Endothelial cell of umbilical vein (primary cell): ENCODE measurements at regions not wholly inside any gene's neighbourhood (a gene's known extent, or its start where the extent isn't known, plus 50 kb on each side); places are given as distances from the start of the nearest gene placed in this dataset.

ENCODE experiments used
- BruUV-seq: library from RNA; stranded (reverse); fragments of 400-500 nt; replicated peaks from 2 replicates; lab custom pipeline; 2021; lab: Mats Ljungman, UMichigan
- CTCF ChIA-PET: fragments of 300-600, 350-600 bp; sonication (Branson Sonifier 250); formaldehyde crosslinking; loops from one replicate; lab custom pipeline; 2021; ENCODE audit warnings: antibody characterized with exemption, inconsistent platforms; lab: Charles Lee
- POLR2A ChIA-PET: fragments of 300-600, 350-600 bp; sonication (Branson Sonifier 250); formaldehyde crosslinking; loops from one replicate; lab custom pipeline; 2021; ENCODE audit warnings: antibody characterized with exemption, inconsistent platforms; lab: Charles Lee
- DNase-seq: peaks from one replicate; pipeline ENCODE4 v3.0.0-alpha.2; 2011; ENCODE audit warnings: low read depth, low spot score
- FAIRE-seq: peaks from 2 replicates; lab custom pipeline; 2011; peaks lifted over from hg19 to GRCh38; lab: Jason Lieb, UNC
- H2AFZ ChIP-seq: 2 replicates; pipeline ENCODE4 v1.6.0; 2012; ENCODE audit warnings: low read depth, low read length, control low read depth, inconsistent platforms
- H3K27ac ChIP-seq: 2 replicates; pipeline ENCODE4 v1.5.1; 2011; ENCODE audit warnings: low read depth, mild to moderate bottlenecking, control low read depth, low read length, moderate library complexity; ENCODE audit not compliant: insufficient read depth
- H3K27me3 ChIP-seq, 2 experiments: 2 replicates each; pipeline versions ENCODE4 v1.6.0 to v1.6.1; 2011; ENCODE audit warnings: low read length in 2 of 2, mixed read lengths in 1 of 2; ENCODE audit not compliant: control insufficient read depth in 2 of 2, insufficient read depth in 2 of 2
- H3K36me3 ChIP-seq, 2 experiments: 2 replicates in 1 of 2; 3 replicates in 1 of 2; pipeline ENCODE4 v1.5.1; 2011; ENCODE audit warnings: low read length in 2 of 2, mild to moderate bottlenecking in 1 of 2, moderate library complexity in 1 of 2; ENCODE audit not compliant: control insufficient read depth in 2 of 2, insufficient read depth in 2 of 2; ENCODE audit errors: extremely low read depth in 1 of 2
- H3K4me1 ChIP-seq: 3 replicates; pipeline ENCODE4 v1.5.1; 2011; ENCODE audit warnings: mild to moderate bottlenecking, low read length; ENCODE audit not compliant: control insufficient read depth, insufficient read depth; ENCODE audit errors: extremely low read depth
- H3K4me2 ChIP-seq: 2 replicates; pipeline ENCODE4 v1.6.1; 2011; ENCODE audit warnings: low read length, control low read depth, mixed read lengths; ENCODE audit not compliant: insufficient read depth
- H3K4me3 ChIP-seq, 3 experiments: fragments of 200-600 bp in 1 of 3; sonication (generic), shearing (Covaris generic) in 1 of 3; replicated peaks in 1 of 3; 2 replicates each; pipeline ENCODE4 v1.5.1; 2011 to 2016; ENCODE audit warnings: control low read depth in 3 of 3, low read length in 3 of 3, mild to moderate bottlenecking in 2 of 3, inconsistent platforms in 1 of 3, low read depth in 1 of 3, moderate library complexity in 1 of 3; ENCODE audit not compliant: insufficient read depth in 1 of 3
- H3K79me2 ChIP-seq: 2 replicates; pipeline ENCODE4 v1.6.0; 2012; ENCODE audit warnings: low read length, inconsistent platforms; ENCODE audit not compliant: control insufficient read depth, insufficient read depth
- H3K9ac ChIP-seq: replicated peaks from 2 replicates; pipeline ENCODE3; 2011; ENCODE audit warnings: low read length, control low read depth; ENCODE audit not compliant: insufficient read depth; ENCODE audit errors: extremely low read depth
- H3K9me1 ChIP-seq: replicated peaks from 3 replicates; pipeline ENCODE4 v1.6.0; 2011; ENCODE audit warnings: mild to moderate bottlenecking, low read length; ENCODE audit not compliant: control insufficient read depth, insufficient read depth; ENCODE audit errors: extremely low read depth
- H3K9me3 ChIP-seq: replicated peaks from 2 replicates; pipeline ENCODE4 v1.5.1; 2012; ENCODE audit warnings: low read length, inconsistent platforms; ENCODE audit not compliant: control insufficient read depth, insufficient read depth
- H4K20me1 ChIP-seq: replicated peaks from 2 replicates; pipeline ENCODE3; 2011; ENCODE audit warnings: mild to moderate bottlenecking, low read length; ENCODE audit not compliant: control insufficient read depth, insufficient read depth; ENCODE audit errors: extremely low read depth
- FOS ChIP-seq: IDR thresholded peaks from 2 replicates; pipeline ENCODE4 v1.6.1; 2011; ENCODE audit warnings: mild to moderate bottlenecking, low read length, moderate library complexity, borderline replicate concordance; ENCODE audit not compliant: insufficient read depth
- GATA2 ChIP-seq: IDR thresholded peaks from 2 replicates; pipeline ENCODE4 v1.7.0; 2011; ENCODE audit warnings: low read depth, mild to moderate bottlenecking, moderate library complexity, mixed read lengths, low read length; ENCODE audit not compliant: insufficient read length, insufficient read depth
- JUN ChIP-seq: IDR thresholded peaks from 2 replicates; pipeline ENCODE4 v1.6.1; 2011; ENCODE audit warnings: borderline replicate concordance, low read depth; ENCODE audit not compliant: insufficient read length, insufficient read depth
- MYC ChIP-seq: IDR thresholded peaks from one replicate; pipeline ENCODE4 v1.6.1; 2011; ENCODE audit warnings: mild to moderate bottlenecking, low read depth, low read length
- POLR2A ChIP-seq: IDR thresholded peaks from 2 replicates; pipeline ENCODE4 v1.6.1; 2012; ENCODE audit warnings: low read depth, mild to moderate bottlenecking, control low read depth, low read length
- POLR2AphosphoS5 ChIP-seq: IDR thresholded peaks from 2 replicates; pipeline ENCODE4 v1.6.1; 2012; ENCODE audit warnings: low read depth, mild to moderate bottlenecking, control low read depth, low read length, moderate library complexity; ENCODE audit not compliant: insufficient read depth
- dilution Hi-C: fragments of 300-500 bp; cut with MboI; formaldehyde crosslinking; loops from one replicate; pipeline ENCODE4 v1.15.0; 2019; ENCODE audit warnings: low sequenced_read_pairs; ENCODE audit not compliant: extremely low pct_ligation_motif_present
- intact Hi-C: fragments of 100-400 bp; cut with micrococcal nuclease; formaldehyde crosslinking; loops from one replicate; pipeline ENCODE4 v1.10.0; 2022
- TF ChIP-seq, protein P1 (sequence below), 2 donors: IDR thresholded peaks; 1 replicate in 1 of 2; 2 replicates in 1 of 2; pipeline ENCODE4 v1.5.1; 2011; ENCODE audit warnings: low read length in 2 of 2, mild to moderate bottlenecking in 2 of 2, moderate library complexity in 2 of 2, control low read depth in 1 of 2, inconsistent platforms in 1 of 2, low read depth in 1 of 2; ENCODE audit not compliant: insufficient read depth in 1 of 2; ENCODE audit errors: extremely low read depth in 1 of 2
- TF ChIP-seq, protein P2 (sequence below): IDR thresholded peaks from 2 replicates; pipeline ENCODE4 v1.6.1; 2011; ENCODE audit not compliant: insufficient read depth, insufficient read length

DNA sequence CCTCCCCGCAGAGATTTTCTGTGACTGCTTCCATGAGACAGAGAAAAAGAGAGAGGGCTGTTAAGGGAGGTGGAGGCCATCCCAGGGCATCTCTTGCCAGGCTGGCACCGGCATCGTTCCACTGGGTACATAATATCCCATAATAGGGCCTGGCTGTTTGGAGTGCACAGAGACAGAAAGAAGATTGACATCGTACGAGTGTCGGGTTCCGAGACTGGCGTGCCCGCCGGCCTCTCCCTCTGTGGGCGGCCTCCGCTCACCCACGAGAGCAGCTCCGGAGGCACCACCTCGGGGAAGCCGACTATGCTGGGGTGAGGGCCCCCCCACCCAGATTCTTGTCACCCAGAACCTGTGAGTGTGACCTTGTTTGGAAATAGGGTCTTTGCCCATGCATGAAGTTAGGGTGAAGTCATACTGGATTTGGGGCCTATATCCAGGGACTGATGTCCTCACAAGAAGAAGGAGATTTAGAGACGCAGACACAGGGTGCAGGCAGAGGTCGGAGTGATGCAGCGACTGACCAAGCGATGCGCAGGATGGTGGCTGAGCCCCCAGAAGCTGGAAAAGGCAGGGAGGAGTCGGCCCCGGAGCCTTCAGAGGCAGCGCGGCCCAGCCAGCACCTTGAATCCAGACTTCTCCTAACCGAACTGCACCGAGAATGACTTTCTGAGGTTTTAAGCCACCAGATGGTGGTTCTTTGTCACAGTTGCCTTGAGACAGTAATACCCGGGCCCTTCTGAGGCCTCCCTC lies 101.8 kb upstream of the CIBAR2 start:
- FAIRE-seq: no peak
- no TSS peak for BruUV-seq

DNA sequence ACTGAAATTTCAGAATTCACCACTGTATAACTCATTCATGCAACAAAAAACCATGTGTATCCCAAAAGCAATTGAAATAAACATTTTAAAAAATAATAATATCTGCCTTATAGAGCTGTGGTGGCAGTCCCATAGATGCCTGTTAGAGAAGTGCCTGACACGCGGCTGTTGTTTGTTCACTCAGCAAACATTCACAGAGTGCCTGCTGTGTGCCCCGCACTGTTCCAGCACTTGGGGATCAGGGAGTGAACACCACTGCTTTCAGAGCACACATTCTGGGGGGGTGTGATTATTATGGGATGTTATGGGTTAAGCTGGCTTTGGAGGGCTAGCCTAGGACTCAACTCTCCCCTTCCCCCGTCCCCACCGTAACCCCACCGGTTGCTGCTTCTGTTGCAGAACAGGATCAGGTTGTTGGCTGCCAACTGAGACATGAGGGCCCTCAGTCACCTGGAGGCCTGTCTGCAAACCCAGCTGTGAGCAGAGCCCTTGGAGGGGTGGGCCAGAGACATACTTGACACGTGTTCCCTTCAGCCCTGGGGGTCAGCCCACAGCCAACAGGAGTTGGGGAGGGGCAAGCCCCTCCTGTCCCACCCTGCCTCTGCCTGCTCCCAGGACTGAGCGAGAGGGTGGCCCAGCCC lies 103.3 kb upstream of the CIBAR2 start:
- TF ChIP-seq MYC (no peak), POLR2AphosphoS5 (no peak)
- TF ChIP-seq, protein P1, sequence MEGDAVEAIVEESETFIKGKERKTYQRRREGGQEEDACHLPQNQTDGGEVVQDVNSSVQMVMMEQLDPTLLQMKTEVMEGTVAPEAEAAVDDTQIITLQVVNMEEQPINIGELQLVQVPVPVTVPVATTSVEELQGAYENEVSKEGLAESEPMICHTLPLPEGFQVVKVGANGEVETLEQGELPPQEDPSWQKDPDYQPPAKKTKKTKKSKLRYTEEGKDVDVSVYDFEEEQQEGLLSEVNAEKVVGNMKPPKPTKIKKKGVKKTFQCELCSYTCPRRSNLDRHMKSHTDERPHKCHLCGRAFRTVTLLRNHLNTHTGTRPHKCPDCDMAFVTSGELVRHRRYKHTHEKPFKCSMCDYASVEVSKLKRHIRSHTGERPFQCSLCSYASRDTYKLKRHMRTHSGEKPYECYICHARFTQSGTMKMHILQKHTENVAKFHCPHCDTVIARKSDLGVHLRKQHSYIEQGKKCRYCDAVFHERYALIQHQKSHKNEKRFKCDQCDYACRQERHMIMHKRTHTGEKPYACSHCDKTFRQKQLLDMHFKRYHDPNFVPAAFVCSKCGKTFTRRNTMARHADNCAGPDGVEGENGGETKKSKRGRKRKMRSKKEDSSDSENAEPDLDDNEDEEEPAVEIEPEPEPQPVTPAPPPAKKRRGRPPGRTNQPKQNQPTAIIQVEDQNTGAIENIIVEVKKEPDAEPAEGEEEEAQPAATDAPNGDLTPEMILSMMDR (IDR thresholded peaks at IDR 0.05; ENCODE audit: extremely low read depth in 1 of 2, insufficient read depth in 1 of 2, low read depth in 1 of 2, low read length in 2 of 2): no peak
- H3K4me1 ChIP-seq: peaks cover 9% of the 10 kb centered on the region
- H3K36me3 ChIP-seq: no peaks in the 10 kb centered on the region
- ChIA-PET POLR2A (no interaction called here), CTCF (interaction anchor here (1.4 to 1.5 kb wide), 2 partner anchors 38 to 43 kb away, joined by 3 to 8 read pairs; no protein-coding TSS in a partner anchor)
- no peak overlapping the region for H2AFZ ChIP-seq
- H3K9me3 ChIP-seq: no peaks in the 10 kb centered on the region
- no peak overlapping the region for H3K27ac ChIP-seq
- no peaks in the 10 kb centered on the region for H3K79me2 ChIP-seq
- intact Hi-C loops: no loop called here
- H3K9me1 ChIP-seq: no peaks in the 10 kb centered on the region
- no TSS peak for BruUV-seq
- H3K4me3 ChIP-seq: no peak overlapping the region
- H4K20me1 ChIP-seq: no peaks in the 10 kb centered on the region
- FAIRE-seq (no peak), DNase-seq (no peak)
- no peak overlapping the region for H3K9ac ChIP-seq
- H3K27me3 ChIP-seq: no peaks in the 10 kb centered on the region
- no peak overlapping the region for H3K4me2 ChIP-seq
- dilution Hi-C loops: no loop called here

More for the DNA sequence above, 101.8 kb upstream of the CIBAR2 start:
- Histone ChIP-seq H3K4me1 (no peaks in the 10 kb centered on the region), H3K9ac (no peak overlapping the region), H3K9me1 (no peaks in the 10 kb centered on the region), H3K79me2 (no peaks in the 10 kb centered on the region), H2AFZ (no peak overlapping the region), H3K4me2 (no peak overlapping the region), H3K4me3 (no peak overlapping the region), H4K20me1 (no peaks in the 10 kb centered on the region), H3K27ac (no peak overlapping the region), H3K36me3 (no peaks in the 10 kb centered on the region), H3K27me3 (no peaks in the 10 kb centered on the region), H3K9me3 (no peaks in the 10 kb centered on the region)
- no peak for DNase-seq
- POLR2A ChIA-PET: no interaction called here
- CTCF ChIA-PET: no interaction called here
- dilution Hi-C loops (no loop called here), intact Hi-C loops (no loop called here)
- TF ChIP-seq JUN: no peak
- no peak for TF ChIP-seq FOS
- no peak for TF ChIP-seq POLR2A
- TF ChIP-seq, protein P2, sequence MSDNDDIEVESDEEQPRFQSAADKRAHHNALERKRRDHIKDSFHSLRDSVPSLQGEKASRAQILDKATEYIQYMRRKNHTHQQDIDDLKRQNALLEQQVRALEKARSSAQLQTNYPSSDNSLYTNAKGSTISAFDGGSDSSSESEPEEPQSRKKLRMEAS: no peak
- TF ChIP-seq GATA2: no peak
- TF ChIP-seq MYC: no peak
- no peak for TF ChIP-seq POLR2AphosphoS5
